NCI-H82 treated with DMSO at 0.1 percent for 48 hours (cell line): ENCODE measurements at regions not wholly inside any gene's neighbourhood (a gene's known extent, or its start where the extent isn't known, plus 50 kb on each side); places are given as distances from the start of the nearest gene placed in this dataset.
"Not testable (repeated sequence)": the region's sequence is repeated elsewhere in the genome, so short reads cannot be mapped to it uniquely, and the experiment has no call there.

Experiments
- DNase-seq: peaks from one replicate; lab custom pipeline; 2025; ENCODE audit not compliant: unreplicated experiment; lab: John Stamatoyannopoulos, UW

GRCh38 chr7:68410693-68411092 lies 1187.6 kb upstream of the AUTS2 start:
- DNase-seq = not testable (repeated sequence)

GRCh38 chr7:68411742-68412141 lies 1186.5 kb upstream of the AUTS2 start:
- peak; percentile 91 for DNase-seq

GRCh38 chr7:68414631-68415425 lies 1183.4 kb upstream of the AUTS2 start:
- no peak for DNase-seq

GRCh38 chr7:68417002-68417401 lies 1181.3 kb upstream of the AUTS2 start:
- DNase-seq = no peak

GRCh38 chr7:68417659-68418058 lies 1180.6 kb upstream of the AUTS2 start:
- DNase-seq = no peak

- DNase-seq = no peak
Observed at GRCh38 chr7:68420342-68421192, 1177.7 kb upstream of the AUTS2 start.

- no peak for DNase-seq
Observed at GRCh38 chr7:68421712-68422111, 1176.6 kb upstream of the AUTS2 start.

GRCh38 chr7:68422281-68422680 lies 1176.0 kb upstream of the AUTS2 start:
- DNase-seq = no peak

- DNase-seq = no peak
Observed at GRCh38 chr7:68423356-68423755, 1174.9 kb upstream of the AUTS2 start.

- no peak for DNase-seq
Observed at GRCh38 chr7:68424658-68425297, 1173.5 kb upstream of the AUTS2 start.

GRCh38 chr7:68425377-68425776 lies 1172.9 kb upstream of the AUTS2 start:
- DNase-seq = no peak

GRCh38 chr7:68429411-68430117 lies 1168.7 kb upstream of the AUTS2 start:
- no peak for DNase-seq

- DNase-seq = no peak
Observed at GRCh38 chr7:68432585-68432984, 1165.7 kb upstream of the AUTS2 start.

GRCh38 chr7:68433462-68434070 lies 1164.7 kb upstream of the AUTS2 start:
- no peak for DNase-seq

GRCh38 chr7:68434857-68435256 lies 1163.4 kb upstream of the AUTS2 start:
- no peak for DNase-seq

- DNase-seq = no peak
Observed at GRCh38 chr7:68438016-68438415, 1160.3 kb upstream of the AUTS2 start.

GRCh38 chr7:68438811-68439210 lies 1159.5 kb upstream of the AUTS2 start:
- DNase-seq = no peak

GRCh38 chr7:68439897-68440296 lies 1158.4 kb upstream of the AUTS2 start:
- DNase-seq = no peak

GRCh38 chr7:68440866-68441265 lies 1157.4 kb upstream of the AUTS2 start:
- no peak for DNase-seq

GRCh38 chr7:68441645-68442044 lies 1156.6 kb upstream of the AUTS2 start:
- DNase-seq = no peak
